ENCODE measurements at regions not wholly inside any gene's neighbourhood (a gene's known extent, or its start where the extent isn't known, plus 50 kb on each side); places are given as distances from the start of the nearest gene placed in this dataset.
"Not testable (repeated sequence)": the region's sequence is repeated elsewhere in the genome, so short reads cannot be mapped to it uniquely, and the experiment has no call there.

GRCh38 chr7:119105381-119105780 is 880.9 kb downstream of the ANKRD7 start:
- DNase-seq (ENCODE audit: low spot score), result no peak

GRCh38 chr7:119123326-119123725 is 898.8 kb downstream of the ANKRD7 start:
- DNase-seq (ENCODE audit: low spot score), result no peak

DNA sequence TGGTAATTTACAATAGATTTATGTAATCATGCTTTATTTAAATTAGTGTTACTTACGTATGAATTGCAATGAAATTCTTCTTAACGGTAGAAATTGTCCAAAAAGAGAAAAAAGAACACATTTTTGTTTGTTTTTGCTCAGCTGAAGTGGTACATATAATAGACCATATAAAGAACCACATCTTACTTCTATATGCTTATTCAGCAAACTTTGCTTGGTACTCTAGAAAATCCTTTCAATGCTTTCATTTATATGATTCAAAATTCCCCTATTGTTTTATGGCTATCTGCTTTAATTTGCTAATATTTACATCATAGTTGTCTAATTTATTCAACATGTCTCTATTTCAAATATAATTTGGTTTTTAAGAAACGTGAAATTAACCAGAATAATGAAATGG is 903.2 kb downstream of the ANKRD7 start:
- no peak for DNase-seq (ENCODE audit: low spot score)

DNA sequence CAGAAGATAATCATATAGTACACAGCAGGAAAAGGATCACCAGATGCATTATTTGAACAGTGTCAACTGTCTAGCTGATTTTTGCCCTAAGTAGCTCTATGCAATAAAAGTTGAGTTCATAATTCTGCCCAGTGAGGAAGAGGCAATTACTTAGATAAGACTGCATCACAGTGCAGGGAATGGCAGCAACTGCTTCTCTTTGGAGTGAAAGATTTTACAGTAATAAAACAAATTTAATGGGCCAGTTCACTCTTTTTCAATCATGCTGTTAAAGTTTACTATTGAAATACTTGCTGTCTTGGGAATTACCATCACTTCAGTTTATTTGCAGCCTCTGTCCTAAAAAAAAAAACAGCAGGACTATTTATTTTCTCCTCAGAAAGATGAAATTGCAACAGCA is 907.9 kb downstream of the ANKRD7 start:
- no peak for DNase-seq (ENCODE audit: low spot score)

- DNase-seq (ENCODE audit: low spot score), result no peak
These were observed 942.9 kb downstream of the ANKRD7 start for GRCh38 chr7:119167431-119167830.

DNA sequence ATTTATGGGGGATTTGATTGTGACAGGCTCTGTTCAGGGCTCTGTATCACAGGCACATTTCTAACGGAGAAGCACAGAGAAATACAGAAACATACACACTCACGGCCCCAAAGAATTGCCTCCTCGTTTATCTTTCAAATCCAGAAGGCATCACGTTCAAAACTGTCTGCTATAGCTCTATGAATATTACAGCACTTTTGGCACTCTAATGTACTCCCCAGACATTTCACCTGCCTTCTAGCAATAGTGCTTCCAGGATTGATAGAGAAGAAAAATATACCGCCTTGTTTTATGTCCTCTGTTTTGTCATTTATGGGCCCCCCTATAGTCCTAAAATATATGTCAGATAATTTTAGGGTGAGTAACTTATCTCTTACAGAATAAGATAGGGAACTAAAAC is 947.5 kb downstream of the ANKRD7 start:
- no peak for DNase-seq (ENCODE audit: low spot score)

DNA sequence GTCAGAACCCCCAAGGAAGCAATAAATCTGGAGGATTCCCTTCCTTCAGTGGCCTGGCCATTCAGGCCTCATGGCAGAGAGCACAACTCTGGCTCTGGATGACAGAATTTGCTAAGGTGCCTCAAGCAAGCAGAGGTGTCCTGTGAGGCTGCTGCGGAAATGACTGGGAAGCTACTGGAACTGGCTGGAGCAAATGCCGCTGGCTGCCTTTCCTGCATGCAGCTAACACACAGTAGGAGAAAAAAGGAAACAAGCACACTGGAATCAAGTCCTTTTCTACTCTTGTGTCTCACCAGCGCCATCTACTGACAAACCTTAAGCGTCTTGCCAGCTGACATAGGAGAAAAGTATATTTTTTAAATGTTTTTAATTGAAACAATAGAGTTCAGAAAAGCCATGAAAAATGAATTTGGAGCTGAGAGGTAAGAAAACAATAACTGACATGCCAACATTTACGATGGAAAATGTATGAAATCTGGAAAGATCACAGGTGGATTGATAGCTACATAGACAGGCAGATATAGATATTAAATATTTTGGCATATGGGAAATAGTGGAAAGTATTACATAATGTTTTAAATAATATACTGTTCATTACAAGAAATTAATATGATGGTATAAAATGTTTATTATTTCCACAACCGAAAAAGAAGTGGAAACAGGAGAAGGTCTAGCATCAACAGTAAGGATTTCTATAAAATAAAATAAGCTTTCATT is 951.6 kb downstream of the ANKRD7 start:
- DNase-seq (ENCODE audit: low spot score), result peak; percentile 48

DNA sequence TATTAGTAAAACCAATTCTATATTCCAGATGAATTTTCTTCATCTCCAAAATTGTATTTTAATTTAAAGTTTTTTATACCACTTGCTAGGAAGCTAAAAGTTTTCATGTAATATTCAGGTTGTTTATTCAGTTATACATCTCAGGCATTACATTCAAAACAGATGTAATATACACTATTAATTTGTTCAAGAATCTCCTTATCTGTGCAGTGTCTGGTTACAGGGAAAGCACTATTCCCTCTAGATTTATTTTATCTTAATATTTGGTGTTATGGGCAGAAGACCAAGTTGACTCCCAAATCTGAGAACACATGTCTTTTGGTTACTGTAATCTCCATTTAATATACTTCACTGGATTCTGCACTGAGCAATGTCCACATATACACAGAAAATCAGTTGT is 953.4 kb downstream of the ANKRD7 start:
- DNase-seq (ENCODE audit: low spot score), result no peak

DNA sequence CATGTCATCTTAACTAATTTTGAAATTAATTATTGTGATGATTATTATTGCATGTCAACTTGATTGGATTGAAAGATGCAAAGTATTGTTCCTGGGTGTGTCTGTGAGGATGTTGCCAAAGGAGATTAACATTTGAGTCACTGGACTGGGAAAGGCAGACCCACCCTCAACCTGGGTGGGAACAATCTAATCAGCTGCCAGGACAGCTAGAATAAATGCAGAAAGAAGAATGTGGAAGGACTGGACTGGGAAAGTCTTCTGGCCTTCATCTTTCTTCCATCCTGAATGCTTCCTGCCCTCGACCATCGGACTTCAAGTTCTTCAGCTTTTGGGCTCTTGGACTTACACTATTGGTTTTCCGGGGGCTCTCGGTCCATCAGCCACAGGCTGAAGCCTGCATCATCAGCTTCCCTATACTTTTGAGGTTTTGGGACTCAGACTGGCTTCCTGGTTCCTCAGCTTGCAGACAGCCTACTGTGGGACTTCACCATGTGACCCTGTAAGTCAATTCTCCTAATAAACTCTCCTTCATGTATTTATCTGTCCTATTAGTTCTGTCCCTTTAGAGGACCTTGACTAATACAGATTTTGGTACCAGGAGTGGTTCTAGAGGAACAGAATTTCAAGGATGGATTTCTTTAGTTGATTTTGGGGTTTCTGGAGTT is 959.8 kb downstream of the ANKRD7 start:
- DNase-seq (ENCODE audit: low spot score), result no peak

GRCh38 chr7:119196183-119196582 is 971.7 kb downstream of the ANKRD7 start:
- DNase-seq (ENCODE audit: low spot score), result no peak

- no peak for DNase-seq (ENCODE audit: low spot score)
These were observed 972.8 kb downstream of the ANKRD7 start for GRCh38 chr7:119197172-119197876.

DNA sequence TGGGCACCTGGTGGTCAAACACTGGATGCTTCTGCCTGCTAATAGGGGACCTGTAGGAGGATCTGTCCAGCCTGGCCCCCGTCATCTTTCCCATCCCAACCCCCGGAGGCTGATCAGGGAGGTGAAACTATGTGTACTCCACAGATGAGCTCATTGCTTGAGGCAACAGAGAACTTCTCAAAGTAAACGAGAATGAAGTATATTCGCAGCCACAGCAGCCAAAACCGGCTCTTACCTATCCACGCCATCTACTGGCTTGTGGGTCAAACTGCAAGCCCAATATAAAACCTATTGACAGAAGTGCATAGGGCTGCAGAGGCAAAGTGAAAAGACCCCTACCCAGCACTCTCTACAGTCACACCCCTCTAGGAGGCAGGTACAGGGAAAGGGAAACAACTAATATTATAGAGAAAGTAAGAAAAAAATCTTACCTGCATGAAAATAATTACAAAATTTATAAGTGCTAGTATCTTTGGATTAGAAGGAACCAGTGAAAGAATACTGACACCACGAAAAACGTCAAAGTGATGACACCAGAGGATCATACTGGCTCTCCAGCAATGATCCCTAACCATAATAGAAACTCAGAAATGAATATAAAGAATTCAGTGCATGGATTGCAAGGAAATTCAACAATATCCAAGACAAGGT is 973.5 kb downstream of the ANKRD7 start:
- peak; percentile 9 for DNase-seq (ENCODE audit: low spot score)

- no peak for DNase-seq (ENCODE audit: low spot score)
These were observed 995.2 kb downstream of the ANKRD7 start for GRCh38 chr7:119219663-119220062.

- no peak for DNase-seq (ENCODE audit: low spot score)
These were observed 999.4 kb downstream of the ANKRD7 start for GRCh38 chr7:119223930-119224329.

DNA sequence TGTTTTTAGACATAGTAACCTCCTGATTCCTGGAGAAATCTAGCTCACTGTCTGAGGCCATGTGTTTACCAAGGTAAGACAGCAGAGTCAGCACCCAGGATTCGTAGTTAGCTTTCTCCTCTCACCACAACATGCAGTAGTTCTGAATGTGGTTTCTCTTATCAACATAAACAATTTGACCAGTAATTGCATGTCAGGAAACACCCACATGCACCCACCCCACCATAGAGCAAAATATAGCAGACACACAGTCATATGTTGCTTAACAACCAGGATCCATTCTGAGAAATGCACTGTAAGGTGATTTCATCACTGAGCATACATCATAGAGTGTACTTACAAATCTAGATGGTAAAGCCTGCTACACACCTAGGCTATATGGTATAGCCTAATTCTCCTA is 1004.0 kb downstream of the ANKRD7 start:
- DNase-seq (ENCODE audit: low spot score), result no peak

GRCh38 chr7:119232091-119232490 is 1007.6 kb downstream of the ANKRD7 start:
- DNase-seq (ENCODE audit: low spot score), result no peak

- DNase-seq (ENCODE audit: low spot score), result no peak
These were observed 1008.5 kb downstream of the ANKRD7 start for GRCh38 chr7:119233015-119233414.

GRCh38 chr7:119252962-119253361 is 1020.0 kb upstream of the KCND2 start:
- no peak for DNase-seq (ENCODE audit: low spot score)

GRCh38 chr7:119254742-119255141 is 1018.2 kb upstream of the KCND2 start:
- DNase-seq (ENCODE audit: low spot score), result no peak

GRCh38 chr7:119256001-119256400 is 1017.0 kb upstream of the KCND2 start:
- no peak for DNase-seq (ENCODE audit: low spot score)

- DNase-seq (ENCODE audit: low spot score), result no peak
These were observed 1016.4 kb upstream of the KCND2 start for GRCh38 chr7:119256446-119257131.

- not testable (repeated sequence) for DNase-seq (ENCODE audit: low spot score)
These were observed 1006.2 kb upstream of the KCND2 start for GRCh38 chr7:119266790-119267189.

All from COLO829 (cell line).